ENCODE measurements at regions not wholly inside any gene's neighbourhood (a gene's known extent, or its start where the extent isn't known, plus 50 kb on each side); places are given as distances from the start of the nearest gene placed in this dataset.

DNA sequence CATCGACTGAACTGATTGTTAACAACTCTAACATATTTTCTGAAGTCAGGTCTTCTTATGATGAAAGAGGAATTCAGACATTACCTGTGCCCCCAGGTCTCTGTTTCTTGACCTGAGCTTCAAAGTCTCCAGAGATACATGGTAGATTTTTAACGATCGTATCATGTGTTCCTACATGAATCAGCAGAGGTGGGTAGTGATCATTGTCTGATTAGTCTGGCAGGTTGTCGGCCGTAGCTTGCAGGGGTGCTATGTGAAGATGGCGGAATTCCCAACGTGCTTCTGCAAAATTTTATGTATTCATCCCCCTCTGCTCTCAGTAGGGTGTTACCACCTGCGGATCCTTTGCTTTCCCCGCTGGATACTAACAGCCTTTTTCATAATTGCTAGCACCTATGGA, 581.9 kb downstream of the GATA3 start:
- TF ChIP-seq, protein P1, sequence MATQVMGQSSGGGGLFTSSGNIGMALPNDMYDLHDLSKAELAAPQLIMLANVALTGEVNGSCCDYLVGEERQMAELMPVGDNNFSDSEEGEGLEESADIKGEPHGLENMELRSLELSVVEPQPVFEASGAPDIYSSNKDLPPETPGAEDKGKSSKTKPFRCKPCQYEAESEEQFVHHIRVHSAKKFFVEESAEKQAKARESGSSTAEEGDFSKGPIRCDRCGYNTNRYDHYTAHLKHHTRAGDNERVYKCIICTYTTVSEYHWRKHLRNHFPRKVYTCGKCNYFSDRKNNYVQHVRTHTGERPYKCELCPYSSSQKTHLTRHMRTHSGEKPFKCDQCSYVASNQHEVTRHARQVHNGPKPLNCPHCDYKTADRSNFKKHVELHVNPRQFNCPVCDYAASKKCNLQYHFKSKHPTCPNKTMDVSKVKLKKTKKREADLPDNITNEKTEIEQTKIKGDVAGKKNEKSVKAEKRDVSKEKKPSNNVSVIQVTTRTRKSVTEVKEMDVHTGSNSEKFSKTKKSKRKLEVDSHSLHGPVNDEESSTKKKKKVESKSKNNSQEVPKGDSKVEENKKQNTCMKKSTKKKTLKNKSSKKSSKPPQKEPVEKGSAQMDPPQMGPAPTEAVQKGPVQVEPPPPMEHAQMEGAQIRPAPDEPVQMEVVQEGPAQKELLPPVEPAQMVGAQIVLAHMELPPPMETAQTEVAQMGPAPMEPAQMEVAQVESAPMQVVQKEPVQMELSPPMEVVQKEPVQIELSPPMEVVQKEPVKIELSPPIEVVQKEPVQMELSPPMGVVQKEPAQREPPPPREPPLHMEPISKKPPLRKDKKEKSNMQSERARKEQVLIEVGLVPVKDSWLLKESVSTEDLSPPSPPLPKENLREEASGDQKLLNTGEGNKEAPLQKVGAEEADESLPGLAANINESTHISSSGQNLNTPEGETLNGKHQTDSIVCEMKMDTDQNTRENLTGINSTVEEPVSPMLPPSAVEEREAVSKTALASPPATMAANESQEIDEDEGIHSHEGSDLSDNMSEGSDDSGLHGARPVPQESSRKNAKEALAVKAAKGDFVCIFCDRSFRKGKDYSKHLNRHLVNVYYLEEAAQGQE (IDR thresholded peaks at IDR 0.05): no peak
- TF ChIP-seq, protein P2, sequence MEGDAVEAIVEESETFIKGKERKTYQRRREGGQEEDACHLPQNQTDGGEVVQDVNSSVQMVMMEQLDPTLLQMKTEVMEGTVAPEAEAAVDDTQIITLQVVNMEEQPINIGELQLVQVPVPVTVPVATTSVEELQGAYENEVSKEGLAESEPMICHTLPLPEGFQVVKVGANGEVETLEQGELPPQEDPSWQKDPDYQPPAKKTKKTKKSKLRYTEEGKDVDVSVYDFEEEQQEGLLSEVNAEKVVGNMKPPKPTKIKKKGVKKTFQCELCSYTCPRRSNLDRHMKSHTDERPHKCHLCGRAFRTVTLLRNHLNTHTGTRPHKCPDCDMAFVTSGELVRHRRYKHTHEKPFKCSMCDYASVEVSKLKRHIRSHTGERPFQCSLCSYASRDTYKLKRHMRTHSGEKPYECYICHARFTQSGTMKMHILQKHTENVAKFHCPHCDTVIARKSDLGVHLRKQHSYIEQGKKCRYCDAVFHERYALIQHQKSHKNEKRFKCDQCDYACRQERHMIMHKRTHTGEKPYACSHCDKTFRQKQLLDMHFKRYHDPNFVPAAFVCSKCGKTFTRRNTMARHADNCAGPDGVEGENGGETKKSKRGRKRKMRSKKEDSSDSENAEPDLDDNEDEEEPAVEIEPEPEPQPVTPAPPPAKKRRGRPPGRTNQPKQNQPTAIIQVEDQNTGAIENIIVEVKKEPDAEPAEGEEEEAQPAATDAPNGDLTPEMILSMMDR (IDR thresholded peaks at IDR 0.05; ENCODE audit: low read depth, low read length, missing input control): no peak
- TF ChIP-seq HNF4G (IDR thresholded peaks at IDR 0.05): no peak
- TF ChIP-seq RAD21 (IDR thresholded peaks at IDR 0.05): no peak
